ENCODE measurements at regions not wholly inside any gene's neighbourhood (a gene's known extent, or its start where the extent isn't known, plus 50 kb on each side); places are given as distances from the start of the nearest gene placed in this dataset.

GRCh38 chr5:13382232-13382631, 562.3 kb downstream of the DNAH5 start (continued):
- TF ChIP-seq, protein P1, sequence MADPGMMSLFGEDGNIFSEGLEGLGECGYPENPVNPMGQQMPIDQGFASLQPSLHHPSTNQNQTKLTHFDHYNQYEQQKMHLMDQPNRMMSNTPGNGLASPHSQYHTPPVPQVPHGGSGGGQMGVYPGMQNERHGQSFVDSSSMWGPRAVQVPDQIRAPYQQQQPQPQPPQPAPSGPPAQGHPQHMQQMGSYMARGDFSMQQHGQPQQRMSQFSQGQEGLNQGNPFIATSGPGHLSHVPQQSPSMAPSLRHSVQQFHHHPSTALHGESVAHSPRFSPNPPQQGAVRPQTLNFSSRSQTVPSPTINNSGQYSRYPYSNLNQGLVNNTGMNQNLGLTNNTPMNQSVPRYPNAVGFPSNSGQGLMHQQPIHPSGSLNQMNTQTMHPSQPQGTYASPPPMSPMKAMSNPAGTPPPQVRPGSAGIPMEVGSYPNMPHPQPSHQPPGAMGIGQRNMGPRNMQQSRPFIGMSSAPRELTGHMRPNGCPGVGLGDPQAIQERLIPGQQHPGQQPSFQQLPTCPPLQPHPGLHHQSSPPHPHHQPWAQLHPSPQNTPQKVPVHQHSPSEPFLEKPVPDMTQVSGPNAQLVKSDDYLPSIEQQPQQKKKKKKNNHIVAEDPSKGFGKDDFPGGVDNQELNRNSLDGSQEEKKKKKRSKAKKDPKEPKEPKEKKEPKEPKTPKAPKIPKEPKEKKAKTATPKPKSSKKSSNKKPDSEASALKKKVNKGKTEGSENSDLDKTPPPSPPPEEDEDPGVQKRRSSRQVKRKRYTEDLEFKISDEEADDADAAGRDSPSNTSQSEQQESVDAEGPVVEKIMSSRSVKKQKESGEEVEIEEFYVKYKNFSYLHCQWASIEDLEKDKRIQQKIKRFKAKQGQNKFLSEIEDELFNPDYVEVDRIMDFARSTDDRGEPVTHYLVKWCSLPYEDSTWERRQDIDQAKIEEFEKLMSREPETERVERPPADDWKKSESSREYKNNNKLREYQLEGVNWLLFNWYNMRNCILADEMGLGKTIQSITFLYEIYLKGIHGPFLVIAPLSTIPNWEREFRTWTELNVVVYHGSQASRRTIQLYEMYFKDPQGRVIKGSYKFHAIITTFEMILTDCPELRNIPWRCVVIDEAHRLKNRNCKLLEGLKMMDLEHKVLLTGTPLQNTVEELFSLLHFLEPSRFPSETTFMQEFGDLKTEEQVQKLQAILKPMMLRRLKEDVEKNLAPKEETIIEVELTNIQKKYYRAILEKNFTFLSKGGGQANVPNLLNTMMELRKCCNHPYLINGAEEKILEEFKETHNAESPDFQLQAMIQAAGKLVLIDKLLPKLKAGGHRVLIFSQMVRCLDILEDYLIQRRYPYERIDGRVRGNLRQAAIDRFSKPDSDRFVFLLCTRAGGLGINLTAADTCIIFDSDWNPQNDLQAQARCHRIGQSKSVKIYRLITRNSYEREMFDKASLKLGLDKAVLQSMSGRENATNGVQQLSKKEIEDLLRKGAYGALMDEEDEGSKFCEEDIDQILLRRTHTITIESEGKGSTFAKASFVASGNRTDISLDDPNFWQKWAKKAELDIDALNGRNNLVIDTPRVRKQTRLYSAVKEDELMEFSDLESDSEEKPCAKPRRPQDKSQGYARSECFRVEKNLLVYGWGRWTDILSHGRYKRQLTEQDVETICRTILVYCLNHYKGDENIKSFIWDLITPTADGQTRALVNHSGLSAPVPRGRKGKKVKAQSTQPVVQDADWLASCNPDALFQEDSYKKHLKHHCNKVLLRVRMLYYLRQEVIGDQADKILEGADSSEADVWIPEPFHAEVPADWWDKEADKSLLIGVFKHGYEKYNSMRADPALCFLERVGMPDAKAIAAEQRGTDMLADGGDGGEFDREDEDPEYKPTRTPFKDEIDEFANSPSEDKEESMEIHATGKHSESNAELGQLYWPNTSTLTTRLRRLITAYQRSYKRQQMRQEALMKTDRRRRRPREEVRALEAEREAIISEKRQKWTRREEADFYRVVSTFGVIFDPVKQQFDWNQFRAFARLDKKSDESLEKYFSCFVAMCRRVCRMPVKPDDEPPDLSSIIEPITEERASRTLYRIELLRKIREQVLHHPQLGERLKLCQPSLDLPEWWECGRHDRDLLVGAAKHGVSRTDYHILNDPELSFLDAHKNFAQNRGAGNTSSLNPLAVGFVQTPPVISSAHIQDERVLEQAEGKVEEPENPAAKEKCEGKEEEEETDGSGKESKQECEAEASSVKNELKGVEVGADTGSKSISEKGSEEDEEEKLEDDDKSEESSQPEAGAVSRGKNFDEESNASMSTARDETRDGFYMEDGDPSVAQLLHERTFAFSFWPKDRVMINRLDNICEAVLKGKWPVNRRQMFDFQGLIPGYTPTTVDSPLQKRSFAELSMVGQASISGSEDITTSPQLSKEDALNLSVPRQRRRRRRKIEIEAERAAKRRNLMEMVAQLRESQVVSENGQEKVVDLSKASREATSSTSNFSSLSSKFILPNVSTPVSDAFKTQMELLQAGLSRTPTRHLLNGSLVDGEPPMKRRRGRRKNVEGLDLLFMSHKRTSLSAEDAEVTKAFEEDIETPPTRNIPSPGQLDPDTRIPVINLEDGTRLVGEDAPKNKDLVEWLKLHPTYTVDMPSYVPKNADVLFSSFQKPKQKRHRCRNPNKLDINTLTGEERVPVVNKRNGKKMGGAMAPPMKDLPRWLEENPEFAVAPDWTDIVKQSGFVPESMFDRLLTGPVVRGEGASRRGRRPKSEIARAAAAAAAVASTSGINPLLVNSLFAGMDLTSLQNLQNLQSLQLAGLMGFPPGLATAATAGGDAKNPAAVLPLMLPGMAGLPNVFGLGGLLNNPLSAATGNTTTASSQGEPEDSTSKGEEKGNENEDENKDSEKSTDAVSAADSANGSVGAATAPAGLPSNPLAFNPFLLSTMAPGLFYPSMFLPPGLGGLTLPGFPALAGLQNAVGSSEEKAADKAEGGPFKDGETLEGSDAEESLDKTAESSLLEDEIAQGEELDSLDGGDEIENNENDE (IDR thresholded peaks at IDR 0.05; ENCODE audit: insufficient replicate concordance, low read length): no peak
- TF ChIP-seq POU5F1 (IDR thresholded peaks at IDR 0.05; ENCODE audit: low read depth, low read length): no peak
- TF ChIP-seq BRCA1 (IDR thresholded peaks at IDR 0.05; ENCODE audit: low read depth, low read length): no peak
- TF ChIP-seq TEAD4 (IDR thresholded peaks at IDR 0.05; ENCODE audit: low read depth, low read length): no peak
- TF ChIP-seq PHF8 (conservative IDR thresholded peaks at IDR 0.05; ENCODE audit: low read depth, low read length): no peak

All from H1 (cell line).